ENCODE measurements at regions not wholly inside any gene's neighbourhood (a gene's known extent, or its start where the extent isn't known, plus 50 kb on each side); places are given as distances from the start of the nearest gene placed in this dataset.

GRCh38 chr7:131836733-131837132 is 280.3 kb upstream of the PODXL start:
- TF ChIP-seq, protein P1, sequence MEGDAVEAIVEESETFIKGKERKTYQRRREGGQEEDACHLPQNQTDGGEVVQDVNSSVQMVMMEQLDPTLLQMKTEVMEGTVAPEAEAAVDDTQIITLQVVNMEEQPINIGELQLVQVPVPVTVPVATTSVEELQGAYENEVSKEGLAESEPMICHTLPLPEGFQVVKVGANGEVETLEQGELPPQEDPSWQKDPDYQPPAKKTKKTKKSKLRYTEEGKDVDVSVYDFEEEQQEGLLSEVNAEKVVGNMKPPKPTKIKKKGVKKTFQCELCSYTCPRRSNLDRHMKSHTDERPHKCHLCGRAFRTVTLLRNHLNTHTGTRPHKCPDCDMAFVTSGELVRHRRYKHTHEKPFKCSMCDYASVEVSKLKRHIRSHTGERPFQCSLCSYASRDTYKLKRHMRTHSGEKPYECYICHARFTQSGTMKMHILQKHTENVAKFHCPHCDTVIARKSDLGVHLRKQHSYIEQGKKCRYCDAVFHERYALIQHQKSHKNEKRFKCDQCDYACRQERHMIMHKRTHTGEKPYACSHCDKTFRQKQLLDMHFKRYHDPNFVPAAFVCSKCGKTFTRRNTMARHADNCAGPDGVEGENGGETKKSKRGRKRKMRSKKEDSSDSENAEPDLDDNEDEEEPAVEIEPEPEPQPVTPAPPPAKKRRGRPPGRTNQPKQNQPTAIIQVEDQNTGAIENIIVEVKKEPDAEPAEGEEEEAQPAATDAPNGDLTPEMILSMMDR (IDR thresholded peaks at IDR 0.05): no peak
- TF ChIP-seq POLR2A (IDR thresholded peaks at IDR 0.05): no peak

Data from body of pancreas (tissue), 4 donors.